Esophagus muscularis mucosa (tissue), 4 donors: ENCODE measurements at regions not wholly inside any gene's neighbourhood (a gene's known extent, or its start where the extent isn't known, plus 50 kb on each side); places are given as distances from the start of the nearest gene placed in this dataset.
A peak's percentile ranks its signal among the peaks of the same experiment; 100 is the strongest.

Experiments used
- DNase-seq: peaks from one replicate; pipeline ENCODE4 v3.0.0-alpha.2; 2017; ENCODE audit errors: extremely low spot score
- H3K27ac ChIP-seq, 4 donors: fragments of 200-600 bp; sonication (generic); replicated peaks in 1 of 4; 1 replicate in 3 of 4; 2 replicates in 1 of 4; pipeline ENCODE4 v1.5.1; 2016 to 2019; ENCODE audit warnings: mild to moderate bottlenecking in 1 of 4
- H3K27me3 ChIP-seq, 4 donors: fragments of 200-600 bp; sonication (generic); one replicate each; pipeline versions ENCODE4 v1.5.1 to v1.6.0; 2016 to 2019
- H3K36me3 ChIP-seq, 4 donors: fragments of 200-600 bp; sonication (generic); one replicate each; pipeline ENCODE4 v1.5.1; 2016 to 2019
- H3K4me1 ChIP-seq, 4 donors: fragments of 200-600 bp; sonication (generic); one replicate each; pipeline ENCODE4 v1.5.1; 2016 to 2019
- H3K4me3 ChIP-seq, 4 donors: fragments of 200-600 bp; sonication (generic); 1 replicate in 2 of 4; 2 replicates in 2 of 4; pipeline ENCODE4 v1.5.1; 2016 to 2019; ENCODE audit warnings: mild to moderate bottlenecking in 4 of 4, moderate library complexity in 1 of 4
- H3K9me3 ChIP-seq, 4 donors: fragments of 200-600 bp; sonication (generic); 1 replicate in 3 of 4; 2 replicates in 1 of 4; pipeline ENCODE4 v1.5.1; 2016 to 2019
- CTCF ChIP-seq, 3 experiments: fragments of 200-600 bp in 2 of 3; fragments of 450-650 bp in 1 of 3; sonication (generic) in 2 of 3; IDR thresholded peaks; one replicate each; pipeline ENCODE4 v1.5.1; 2017 to 2019; ENCODE audit warnings: antibody characterized with exemption in 3 of 3, mild to moderate bottlenecking in 2 of 3, moderate library complexity in 1 of 3
- EP300 ChIP-seq: sonication (generic); formaldehyde crosslinking; IDR thresholded peaks from one replicate; pipeline ENCODE4 v1.6.1; 2017; ENCODE audit warnings: antibody characterized with exemption
- POLR2A ChIP-seq: fragments of 450-650 bp; IDR thresholded peaks from one replicate; pipeline ENCODE4 v1.6.1; 2017; ENCODE audit warnings: antibody characterized with exemption, moderate library complexity, mild to moderate bottlenecking, low read depth
- POLR2AphosphoS5 ChIP-seq, 2 donors: sonication (generic); formaldehyde crosslinking; IDR thresholded peaks; one replicate each; pipeline ENCODE4 v1.6.1; 2017; ENCODE audit warnings: antibody characterized with exemption in 2 of 2
- WGBS: methylation state at CpG from one replicate; pipeline ENCODE4 v1.1.5; 2018; 5-methylcytosine and 5-hydroxymethylcytosine counted together
- intact Hi-C: fragments of 100-400 bp; cut with DNase I; formaldehyde crosslinking; loops from one replicate; pipeline ENCODE4 v1.15.1; 2023

DNA sequence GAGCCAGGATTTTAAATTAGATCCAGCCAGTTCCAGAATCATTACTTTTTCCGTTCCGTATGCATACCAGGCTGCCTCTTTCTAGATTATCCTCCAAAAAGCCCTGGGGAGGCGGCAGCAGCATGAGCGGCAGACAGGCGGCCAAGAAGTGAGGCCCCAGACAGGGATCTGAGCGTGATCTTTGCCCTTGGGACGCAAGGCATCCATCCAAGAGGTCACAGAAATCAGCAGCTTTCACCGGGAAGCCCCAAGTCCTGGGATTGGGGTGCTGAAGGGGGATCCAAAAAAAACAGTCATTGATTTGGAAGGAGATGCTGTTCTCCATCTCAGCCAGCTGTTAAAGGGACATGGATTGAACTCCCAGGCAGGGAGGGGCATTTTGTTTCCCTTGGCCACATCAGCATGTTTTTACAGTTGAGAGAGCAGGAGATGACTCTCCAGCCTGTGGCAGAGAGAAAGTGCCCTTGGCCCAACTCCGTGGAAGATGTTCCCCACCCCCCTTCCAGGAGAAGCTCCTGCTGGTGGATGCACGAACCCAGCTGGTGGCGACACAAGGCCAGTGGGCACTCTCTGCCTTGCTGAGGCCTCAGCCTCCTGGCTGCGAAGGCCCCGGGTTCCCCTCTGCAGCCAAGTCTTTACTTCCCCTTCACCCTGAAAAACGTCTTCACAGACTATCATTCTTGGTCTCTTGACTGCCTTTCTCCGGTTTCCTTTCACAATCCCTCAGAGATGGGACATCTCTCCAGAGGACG is 265.6 kb downstream of the ANAPC1 start:
- Histone ChIP-seq H3K9me3 (no peaks in the 10 kb centered on the region), H3K27ac (no peak overlapping the region), H3K27me3 (no peaks in the 10 kb centered on the region), H3K4me1 (peaks cover 13 to 25% (median 19%) of the 10 kb centered on the region in 4 donors), H3K36me3 (no peaks in the 10 kb centered on the region), H3K4me3 (no peak overlapping the region)
- DNase-seq: no peak
- WGBS: 67% methylated on average over 15 of the region's 16 CpGs
- TF ChIP-seq POLR2AphosphoS5 (IDR thresholded peaks at IDR 0.05): no peak
- intact Hi-C loops: no loop called here

DNA sequence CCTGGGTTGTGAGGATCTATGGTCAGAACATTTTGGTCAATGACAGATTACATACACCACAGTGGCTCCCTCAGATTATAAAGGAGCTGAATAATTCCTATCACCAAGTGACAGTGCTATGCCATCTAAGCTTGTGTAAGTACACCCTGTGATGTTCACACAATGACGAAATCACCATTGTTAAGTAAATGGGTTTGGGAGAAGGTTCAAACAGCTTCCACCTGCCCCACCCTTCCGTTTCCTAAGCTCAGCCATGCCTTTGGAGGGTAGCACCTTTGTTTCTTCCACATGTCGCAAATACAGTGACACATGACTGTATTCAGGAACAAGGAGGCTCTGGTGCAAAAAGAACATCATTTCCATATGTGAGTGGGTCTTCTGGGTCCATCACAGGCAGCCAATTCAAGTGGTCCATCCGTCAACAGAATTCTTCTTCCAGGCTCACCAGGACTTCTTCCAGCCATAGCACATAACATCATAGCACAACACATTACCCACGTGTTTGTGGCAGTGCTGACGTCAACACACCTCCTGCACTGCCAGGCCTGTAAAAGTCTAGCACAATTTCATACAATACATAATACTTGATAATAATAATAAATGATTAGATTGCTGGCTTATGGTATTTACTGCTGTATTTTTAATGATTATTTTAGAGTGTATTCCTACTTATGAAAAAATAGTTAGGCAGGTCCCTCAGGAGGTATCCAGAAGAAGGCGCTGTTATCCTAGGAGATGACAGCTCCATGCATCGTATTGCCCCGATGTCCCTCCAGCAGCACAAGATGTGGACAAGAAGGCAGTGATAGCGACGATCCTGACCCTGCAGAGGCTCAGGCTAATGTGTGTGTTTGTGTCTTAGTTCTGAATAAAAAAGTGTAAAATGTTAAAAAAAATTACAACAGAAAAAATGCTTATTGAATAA is 264.8 kb downstream of the ANAPC1 start:
- TF ChIP-seq POLR2A: no peak
- TF ChIP-seq CTCF (IDR thresholded peaks at IDR 0.05): peak in 2 of 3 experiments; percentile 6 to 9
- TF ChIP-seq EP300: no peak
- no peak for TF ChIP-seq POLR2AphosphoS5 (IDR thresholded peaks at IDR 0.05)
- H3K4me1 ChIP-seq: peaks cover 13 to 25% (median 19%) of the 10 kb centered on the region in 4 donors
- H3K9me3 ChIP-seq: no peaks in the 10 kb centered on the region
- intact Hi-C loops: no loop called here
- H3K27me3 ChIP-seq: no peaks in the 10 kb centered on the region
- no peak overlapping the region for H3K4me3 ChIP-seq
- no peaks in the 10 kb centered on the region for H3K36me3 ChIP-seq
- no peak overlapping the region for H3K27ac ChIP-seq
- no peak for DNase-seq
- WGBS: 73% methylated on average over 11 of the region's 11 CpGs

GRCh38 chr2:111620281-111620680 is 263.7 kb downstream of the ANAPC1 start:
- H3K4me1 ChIP-seq: peaks cover 13 to 25% (median 19%) of the 10 kb centered on the region in 4 donors
- intact Hi-C loops: no loop called here
- WGBS: 87% methylated on average over 5 of the region's 5 CpGs
- H3K27me3 ChIP-seq: no peaks in the 10 kb centered on the region
- H3K4me3 ChIP-seq: no peak overlapping the region
- H3K36me3 ChIP-seq: no peaks in the 10 kb centered on the region
- TF ChIP-seq EP300 (no peak), CTCF (IDR thresholded peaks at IDR 0.05) (no peak), POLR2AphosphoS5 (IDR thresholded peaks at IDR 0.05) (no peak), POLR2A (no peak)
- no peak for DNase-seq
- no peak overlapping the region for H3K27ac ChIP-seq
- H3K9me3 ChIP-seq: no peaks in the 10 kb centered on the region

DNA sequence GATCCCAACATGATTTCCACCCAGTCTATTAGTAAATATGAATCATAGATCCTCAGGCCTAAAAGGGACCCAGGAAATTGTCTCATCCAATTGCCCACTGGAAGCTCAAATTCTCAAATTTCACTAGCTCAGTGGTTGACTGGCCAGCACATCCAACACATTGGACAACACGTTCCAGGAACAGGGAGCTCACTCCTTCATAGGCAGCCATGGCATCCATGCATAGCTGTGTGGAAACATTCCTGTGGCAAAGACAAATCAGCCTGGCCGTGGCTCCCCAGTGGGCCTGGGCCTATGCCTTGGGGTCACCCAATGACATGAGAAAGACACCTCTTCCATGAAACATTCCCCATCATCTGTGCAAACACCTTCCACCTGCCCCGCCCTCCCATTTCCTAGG is 261.1 kb downstream of the ANAPC1 start:
- 94% methylated on average over 3 of the region's 3 CpGs for WGBS
- DNase-seq: peak; percentile 70
- no peaks in the 10 kb centered on the region for H3K36me3 ChIP-seq
- TF ChIP-seq CTCF (IDR thresholded peaks at IDR 0.05) (no peak), POLR2AphosphoS5 (IDR thresholded peaks at IDR 0.05) (no peak), EP300 (no peak), POLR2A (no peak)
- no peaks in the 10 kb centered on the region for H3K27me3 ChIP-seq
- H3K4me3 ChIP-seq: no peak overlapping the region
- H3K4me1 ChIP-seq: peaks cover 7 to 15% (median 12%) of the 10 kb centered on the region in 4 donors
- H3K9me3 ChIP-seq: peaks cover 0 to 2% (median under 1%) of the 10 kb centered on the region in 4 donors
- H3K27ac ChIP-seq: no peak overlapping the region
- intact Hi-C loops: no loop called here

DNA sequence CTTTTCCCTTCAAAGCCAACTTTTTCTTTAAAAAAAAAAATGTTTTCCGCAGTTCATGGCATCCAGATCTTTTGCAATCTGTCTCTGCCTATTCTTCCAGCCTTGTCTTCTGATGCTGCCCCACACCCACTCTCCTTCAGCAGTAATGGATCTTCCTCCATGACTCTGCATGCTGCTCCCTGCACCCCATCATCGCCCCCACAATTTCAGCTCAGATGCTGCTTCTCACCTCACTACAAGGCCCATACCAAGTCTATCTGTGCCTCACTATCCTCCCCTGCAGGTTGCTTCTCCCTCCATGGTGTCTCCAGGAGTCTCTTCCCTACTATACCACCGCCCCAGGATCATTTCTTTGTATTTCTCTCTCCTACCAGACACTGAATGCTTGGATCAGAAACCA is 260.6 kb downstream of the ANAPC1 start:
- Histone ChIP-seq H3K4me1 (peaks cover 3 to 10% (median 6%) of the 10 kb centered on the region in 4 donors), H3K27ac (no peak overlapping the region), H3K27me3 (no peaks in the 10 kb centered on the region), H3K36me3 (no peaks in the 10 kb centered on the region), H3K9me3 (peaks cover 0 to 7% (median 4%) of the 10 kb centered on the region in 4 donors), H3K4me3 (no peak overlapping the region)
- peak; percentile 47 for DNase-seq
- intact Hi-C loops: no loop called here
- no peak for TF ChIP-seq POLR2A
- TF ChIP-seq POLR2AphosphoS5 (IDR thresholded peaks at IDR 0.05): no peak
- WGBS: 98% methylated on average over 3 of the region's 3 CpGs
